HG03060 (cell line): ENCODE measurements at regions not wholly inside any gene's neighbourhood (a gene's known extent, or its start where the extent isn't known, plus 50 kb on each side); places are given as distances from the start of the nearest gene placed in this dataset.

ENCODE experiments used
- ATAC-seq: cut with Tn5 transposase; IDR thresholded peaks from one replicate; pipeline ENCODE4 v1.9.1; 2021; ENCODE audit warnings: low read depth, moderate number of reproducible peaks; ENCODE audit not compliant: unreplicated experiment

DNA sequence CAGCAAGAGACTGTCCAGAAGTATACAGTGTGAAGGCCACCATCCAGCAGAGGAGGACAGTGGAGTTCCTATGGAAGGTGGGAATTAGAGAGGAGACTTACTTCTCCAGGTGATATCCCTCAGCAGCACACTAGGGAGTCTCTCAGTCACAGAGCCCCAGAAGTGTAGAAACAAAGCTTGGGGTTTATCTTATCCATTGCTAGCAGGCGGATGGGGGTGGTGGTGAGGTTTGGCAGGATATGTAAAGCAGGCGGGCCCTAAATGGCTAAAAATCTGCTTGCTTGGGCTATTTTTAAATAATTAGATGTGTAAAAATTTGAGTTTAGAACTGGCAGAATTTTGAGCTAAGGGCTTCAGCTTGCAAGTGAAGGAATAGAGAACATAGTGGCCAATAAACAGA, 50.1 kb upstream of the RGS18 start:
- ATAC-seq, result no peak
